ENCODE measurements at regions not wholly inside any gene's neighbourhood (a gene's known extent, or its start where the extent isn't known, plus 50 kb on each side); places are given as distances from the start of the nearest gene placed in this dataset.

DNA sequence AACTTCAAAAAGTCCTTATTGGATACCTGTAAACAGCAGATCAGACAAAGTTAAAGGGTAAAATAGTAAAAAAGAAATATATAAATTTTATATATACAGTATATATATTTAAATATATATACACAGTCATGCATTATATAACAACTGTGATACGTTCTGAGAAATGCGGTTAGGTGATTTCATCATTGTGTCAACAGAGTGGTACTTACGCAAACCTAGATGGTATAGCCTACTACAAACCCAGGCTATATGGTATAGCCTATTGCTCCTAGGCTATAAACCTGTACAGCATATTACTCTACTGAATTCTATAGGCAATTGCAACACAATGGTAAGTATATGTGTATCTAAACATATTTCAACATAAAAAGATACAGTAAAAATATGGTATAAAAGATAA is 222.7 kb downstream of the NUF2 start:
- H3K36me3 Mint-ChIP-seq = no peaks in the 10 kb centered on the region
- DNase-seq = no peak
- POLR2A ChIA-PET (ENCODE audit: partially characterized antibody) = no interaction called here
- H3K27me3 Mint-ChIP-seq = no peaks in the 10 kb centered on the region
- intact Hi-C loops (cut with micrococcal nuclease) = no loop called here
- no peak overlapping the region for H3K27ac Mint-ChIP-seq
- Histone ChIP-seq H3K27ac (ENCODE audit: low read depth, low read length) (no peak overlapping the region), H3K36me3 (ENCODE audit: insufficient read depth, low read length) (no peaks in the 10 kb centered on the region), H3K4me1 (ENCODE audit: insufficient read depth, low read length) (no peaks in the 10 kb centered on the region), H3K27me3 (ENCODE audit: insufficient read depth, low read length) (no peaks in the 10 kb centered on the region), H3K9me3 (ENCODE audit: control insufficient read depth in 1 of 2, low read length in 2 of 2) (no peaks in the 10 kb centered on the region), H3K4me3 (ENCODE audit: low read length in 2 of 2) (no peak overlapping the region)
- H3K9me3 Mint-ChIP-seq = peaks cover 0 to 6% (median 0%) of the 10 kb centered on the region in 8 donors
- no peaks in the 10 kb centered on the region for H3K4me1 Mint-ChIP-seq
- no peak overlapping the region for H3K4me3 Mint-ChIP-seq
- CTCF ChIA-PET (ENCODE audit: partially characterized antibody) = interaction anchor here (0.8 to 1.4 kb wide), 2 partner anchors 9 to 15 kb away, joined by 3 read pairs; no protein-coding TSS in a partner anchor

DNA sequence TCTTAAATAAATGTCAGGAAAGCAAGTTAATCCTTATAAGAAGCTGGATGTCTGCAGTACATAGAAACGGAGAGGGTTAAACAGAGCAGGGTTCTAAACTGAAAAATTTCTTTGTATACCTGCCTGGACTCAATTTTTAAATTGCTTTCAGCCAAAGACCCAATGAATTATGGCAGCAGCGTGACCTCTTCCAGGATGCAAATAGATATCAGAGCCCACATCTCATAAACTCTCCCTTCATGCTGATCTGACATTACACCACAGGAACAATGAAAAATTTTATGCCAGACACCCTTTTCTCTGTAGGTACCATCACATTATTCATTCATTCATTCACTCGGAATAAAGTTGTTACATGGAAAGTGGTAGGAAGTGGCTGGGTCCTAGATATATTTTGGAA is 236.4 kb downstream of the NUF2 start:
- no peak overlapping the region for H3K4me3 Mint-ChIP-seq
- H3K9me3 Mint-ChIP-seq = peaks cover 0 to 3% (median 0%) of the 10 kb centered on the region in 8 donors
- ChIA-PET POLR2A (ENCODE audit: partially characterized antibody) (no interaction called here), CTCF (ENCODE audit: partially characterized antibody) (no interaction called here)
- H3K4me3 ChIP-seq (ENCODE audit: low read length in 2 of 2) = no peak overlapping the region
- H3K4me1 Mint-ChIP-seq = no peaks in the 10 kb centered on the region
- H3K27me3 Mint-ChIP-seq = no peaks in the 10 kb centered on the region
- H3K36me3 ChIP-seq (ENCODE audit: insufficient read depth, low read length) = no peaks in the 10 kb centered on the region
- no peak overlapping the region for H3K27ac Mint-ChIP-seq
- H3K9me3 ChIP-seq (ENCODE audit: control insufficient read depth in 1 of 2, low read length in 2 of 2) = no peaks in the 10 kb centered on the region
- no peak for DNase-seq
- no peak overlapping the region for H3K27ac ChIP-seq (ENCODE audit: low read depth, low read length)
- intact Hi-C loops (cut with micrococcal nuclease) = no loop called here
- H3K36me3 Mint-ChIP-seq = no peaks in the 10 kb centered on the region
- H3K4me1 ChIP-seq (ENCODE audit: insufficient read depth, low read length) = no peaks in the 10 kb centered on the region
- no peaks in the 10 kb centered on the region for H3K27me3 ChIP-seq (ENCODE audit: insufficient read depth, low read length)

DNA sequence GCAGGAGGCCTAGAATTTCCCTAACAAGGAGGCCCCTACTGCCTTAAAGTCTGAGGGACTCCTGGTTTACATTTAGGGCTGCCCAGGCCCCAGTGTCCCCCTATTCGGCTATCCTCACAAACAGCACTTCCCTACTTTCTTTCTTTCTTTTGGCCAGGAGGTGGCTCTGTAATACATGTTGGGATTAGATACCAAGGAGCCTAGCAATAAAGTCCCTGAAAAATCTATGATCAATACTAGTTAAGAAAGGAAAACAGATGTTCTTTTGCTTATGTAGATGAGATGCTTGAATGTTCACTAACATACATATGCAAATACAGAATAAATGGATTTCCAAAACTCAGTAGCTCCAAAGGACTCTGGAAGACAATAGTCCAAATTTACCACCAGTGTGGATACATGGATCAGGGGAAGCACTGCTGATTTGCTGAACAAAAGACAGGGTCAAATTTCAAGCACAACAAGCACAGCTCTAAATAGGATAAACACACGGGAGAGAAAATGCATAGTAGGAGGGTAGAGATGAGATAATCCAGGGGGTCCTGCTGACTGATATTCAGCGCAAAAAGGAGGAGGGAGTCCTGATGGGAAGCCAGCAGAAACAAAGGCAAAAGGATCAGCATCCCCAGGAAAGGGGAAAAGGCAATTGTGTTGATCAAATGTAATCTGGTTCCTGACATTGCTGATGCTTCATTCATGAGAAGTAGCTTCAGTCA is 240.0 kb downstream of the NUF2 start:
- ChIA-PET CTCF (ENCODE audit: partially characterized antibody) (no interaction called here), POLR2A (ENCODE audit: partially characterized antibody) (no interaction called here)
- Histone ChIP-seq H3K9me3 (ENCODE audit: control insufficient read depth in 1 of 2, low read length in 2 of 2) (no peaks in the 10 kb centered on the region), H3K27ac (ENCODE audit: low read depth, low read length) (no peak overlapping the region), H3K4me1 (ENCODE audit: insufficient read depth, low read length) (no peaks in the 10 kb centered on the region), H3K36me3 (ENCODE audit: insufficient read depth, low read length) (no peaks in the 10 kb centered on the region), H3K27me3 (ENCODE audit: insufficient read depth, low read length) (no peaks in the 10 kb centered on the region), H3K4me3 (ENCODE audit: low read length in 2 of 2) (no peak overlapping the region)
- no peaks in the 10 kb centered on the region for H3K36me3 Mint-ChIP-seq
- H3K27ac Mint-ChIP-seq = no peak overlapping the region
- H3K4me1 Mint-ChIP-seq = no peaks in the 10 kb centered on the region
- intact Hi-C loops (cut with micrococcal nuclease) = no loop called here
- H3K9me3 Mint-ChIP-seq = peaks cover 0 to 2% (median 0%) of the 10 kb centered on the region in 8 donors
- DNase-seq = no peak
- no peak overlapping the region for H3K4me3 Mint-ChIP-seq
- no peaks in the 10 kb centered on the region for H3K27me3 Mint-ChIP-seq

DNA sequence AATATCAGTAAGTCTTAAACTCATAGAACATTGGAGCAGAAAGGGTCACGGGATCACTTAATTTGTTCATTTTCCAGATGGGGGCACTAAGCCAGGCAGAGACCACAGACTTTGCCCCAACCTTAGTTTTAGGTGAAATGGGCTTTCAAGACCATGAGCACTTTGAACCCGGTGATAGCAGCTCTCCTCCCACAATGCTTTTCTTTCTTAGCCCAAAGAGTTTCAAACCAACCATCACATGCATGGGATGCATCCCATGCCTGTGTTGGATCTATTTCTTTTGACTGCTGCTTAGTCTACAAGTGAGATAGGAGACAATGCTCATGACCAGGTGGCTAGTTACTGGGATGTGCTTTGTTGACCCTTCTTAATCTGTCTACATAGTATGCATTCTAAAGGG is 240.6 kb downstream of the NUF2 start:
- H3K4me1 Mint-ChIP-seq = no peaks in the 10 kb centered on the region
- CTCF ChIA-PET (ENCODE audit: partially characterized antibody) = no interaction called here
- DNase-seq = no peak

DNA sequence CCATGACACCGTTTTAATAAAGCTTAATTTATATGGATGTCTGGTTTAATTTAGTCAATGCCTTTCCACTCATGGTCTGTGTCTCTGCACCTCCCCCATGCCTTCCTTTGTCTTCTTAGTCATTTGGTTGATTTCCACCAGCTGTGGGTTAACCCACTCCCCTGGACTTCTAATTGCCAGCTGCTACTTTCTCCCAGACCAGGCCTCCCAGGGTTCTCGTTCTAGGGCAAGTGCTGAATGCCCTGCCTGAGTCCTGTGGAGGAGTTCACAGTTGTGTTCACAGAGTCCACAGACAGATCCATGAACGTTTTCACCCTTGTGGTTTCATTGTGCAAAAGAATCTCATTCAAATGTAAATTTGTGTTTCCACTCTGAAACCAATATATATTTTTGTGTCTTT is 243.4 kb downstream of the NUF2 start:
- no peak for DNase-seq
- Mint-ChIP-seq H3K27ac (no peak overlapping the region), H3K9me3 (peaks cover 0 to 2% (median 0%) of the 10 kb centered on the region in 8 donors), H3K4me3 (no peak overlapping the region), H3K27me3 (no peaks in the 10 kb centered on the region), H3K36me3 (no peaks in the 10 kb centered on the region), H3K4me1 (no peaks in the 10 kb centered on the region)
- H3K9me3 ChIP-seq (ENCODE audit: control insufficient read depth in 1 of 2, low read length in 2 of 2) = no peaks in the 10 kb centered on the region
- no peaks in the 10 kb centered on the region for H3K36me3 ChIP-seq (ENCODE audit: insufficient read depth, low read length)
- intact Hi-C loops (cut with micrococcal nuclease) = no loop called here
- no peaks in the 10 kb centered on the region for H3K27me3 ChIP-seq (ENCODE audit: insufficient read depth, low read length)
- no peak overlapping the region for H3K27ac ChIP-seq (ENCODE audit: low read depth, low read length)
- POLR2A ChIA-PET (ENCODE audit: partially characterized antibody) = no interaction called here
- CTCF ChIA-PET (ENCODE audit: partially characterized antibody) = no interaction called here
- no peaks in the 10 kb centered on the region for H3K4me1 ChIP-seq (ENCODE audit: insufficient read depth, low read length)
- H3K4me3 ChIP-seq (ENCODE audit: low read length in 2 of 2) = no peak overlapping the region

More for the DNA sequence above, 240.6 kb downstream of the NUF2 start:
- H3K4me3 Mint-ChIP-seq = no peak overlapping the region
- intact Hi-C loops (cut with micrococcal nuclease) = no loop called here
- H3K4me3 ChIP-seq (ENCODE audit: low read length in 2 of 2) = no peak overlapping the region
- no peak overlapping the region for H3K27ac Mint-ChIP-seq
- no peaks in the 10 kb centered on the region for H3K27me3 ChIP-seq (ENCODE audit: insufficient read depth, low read length)
- H3K9me3 Mint-ChIP-seq = peaks cover 0 to 2% (median 0%) of the 10 kb centered on the region in 8 donors
- POLR2A ChIA-PET (ENCODE audit: partially characterized antibody) = no interaction called here
- H3K4me1 ChIP-seq (ENCODE audit: insufficient read depth, low read length) = no peaks in the 10 kb centered on the region
- H3K27me3 Mint-ChIP-seq = no peaks in the 10 kb centered on the region
- H3K27ac ChIP-seq (ENCODE audit: low read depth, low read length) = no peak overlapping the region
- H3K9me3 ChIP-seq (ENCODE audit: control insufficient read depth in 1 of 2, low read length in 2 of 2) = no peaks in the 10 kb centered on the region
- no peaks in the 10 kb centered on the region for H3K36me3 Mint-ChIP-seq
- H3K36me3 ChIP-seq (ENCODE audit: insufficient read depth, low read length) = no peaks in the 10 kb centered on the region

DNA sequence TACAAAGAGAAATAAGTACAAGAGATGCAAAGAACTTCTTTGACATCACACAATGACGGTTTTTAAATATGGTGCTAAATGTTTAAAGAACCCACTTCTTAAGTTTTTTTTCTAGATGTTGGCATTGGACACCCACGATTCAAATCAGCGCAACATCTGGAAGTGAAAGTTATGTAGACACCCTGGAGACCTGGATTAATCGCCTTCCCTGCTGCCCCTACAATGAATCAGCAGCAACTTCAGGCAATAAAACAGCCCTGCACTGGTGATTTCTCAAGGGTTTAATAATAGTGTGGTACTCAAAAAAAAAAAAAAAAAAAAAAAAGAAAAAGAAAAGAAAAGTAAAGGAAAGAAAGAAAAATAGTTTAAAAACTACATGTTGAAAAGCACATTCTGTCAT is 248.3 kb downstream of the NUF2 start:
- H3K4me3 ChIP-seq (ENCODE audit: low read length in 2 of 2) = no peak overlapping the region

DNA sequence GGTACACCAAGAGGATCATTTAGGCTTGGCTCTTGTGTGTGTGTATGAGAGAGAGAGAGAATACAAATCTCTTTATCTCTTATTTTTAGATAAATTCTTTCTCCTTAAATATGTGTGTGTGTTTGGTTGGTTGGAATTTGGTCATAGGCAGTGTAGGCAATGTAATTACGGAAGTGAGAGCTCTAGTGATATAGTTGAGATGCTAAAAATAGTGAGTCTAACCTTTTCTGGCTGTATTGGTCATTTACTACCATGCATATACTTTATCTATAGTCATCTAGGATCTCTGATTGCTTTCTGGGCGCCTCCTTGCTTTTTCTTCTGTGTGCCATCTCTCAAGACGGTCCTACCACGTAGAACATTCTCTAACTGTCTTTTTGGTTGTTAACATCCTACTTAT is 250.2 kb downstream of the NUF2 start:
- no peak overlapping the region for H3K27ac ChIP-seq (ENCODE audit: low read depth, low read length)
- no peak overlapping the region for H3K4me3 ChIP-seq (ENCODE audit: low read length in 2 of 2)
- H3K9me3 ChIP-seq (ENCODE audit: control insufficient read depth in 1 of 2, low read length in 2 of 2) = no peaks in the 10 kb centered on the region
- ChIA-PET CTCF (ENCODE audit: partially characterized antibody) (no interaction called here), POLR2A (ENCODE audit: partially characterized antibody) (no interaction called here)
- no peaks in the 10 kb centered on the region for H3K4me1 ChIP-seq (ENCODE audit: insufficient read depth, low read length)
- no peaks in the 10 kb centered on the region for H3K4me1 Mint-ChIP-seq
- no peaks in the 10 kb centered on the region for H3K27me3 ChIP-seq (ENCODE audit: insufficient read depth, low read length)
- H3K36me3 ChIP-seq (ENCODE audit: insufficient read depth, low read length) = no peaks in the 10 kb centered on the region
- peaks cover 0 to 3% (median under 1%) of the 10 kb centered on the region in 8 donors for H3K9me3 Mint-ChIP-seq
- no peaks in the 10 kb centered on the region for H3K36me3 Mint-ChIP-seq
- no peak for DNase-seq
- H3K27me3 Mint-ChIP-seq = no peaks in the 10 kb centered on the region
- no peak overlapping the region for H3K4me3 Mint-ChIP-seq
- no peak overlapping the region for H3K27ac Mint-ChIP-seq
- intact Hi-C loops (cut with micrococcal nuclease) = no loop called here

More for the DNA sequence above, 248.3 kb downstream of the NUF2 start:
- Mint-ChIP-seq H3K4me3 (no peak overlapping the region), H3K9me3 (peaks cover 0 to 3% (median under 1%) of the 10 kb centered on the region in 8 donors), H3K27ac (no peak overlapping the region), H3K27me3 (no peaks in the 10 kb centered on the region), H3K36me3 (no peaks in the 10 kb centered on the region), H3K4me1 (no peaks in the 10 kb centered on the region)
- no peaks in the 10 kb centered on the region for H3K9me3 ChIP-seq (ENCODE audit: control insufficient read depth in 1 of 2, low read length in 2 of 2)
- H3K27me3 ChIP-seq (ENCODE audit: insufficient read depth, low read length) = no peaks in the 10 kb centered on the region
- no peaks in the 10 kb centered on the region for H3K4me1 ChIP-seq (ENCODE audit: insufficient read depth, low read length)
- no peak for DNase-seq
- ChIA-PET CTCF (ENCODE audit: partially characterized antibody) (no interaction called here), POLR2A (ENCODE audit: partially characterized antibody) (no interaction called here)
- H3K36me3 ChIP-seq (ENCODE audit: insufficient read depth, low read length) = no peaks in the 10 kb centered on the region
- H3K27ac ChIP-seq (ENCODE audit: low read depth, low read length) = no peak overlapping the region
- intact Hi-C loops (cut with micrococcal nuclease) = no loop called here

DNA sequence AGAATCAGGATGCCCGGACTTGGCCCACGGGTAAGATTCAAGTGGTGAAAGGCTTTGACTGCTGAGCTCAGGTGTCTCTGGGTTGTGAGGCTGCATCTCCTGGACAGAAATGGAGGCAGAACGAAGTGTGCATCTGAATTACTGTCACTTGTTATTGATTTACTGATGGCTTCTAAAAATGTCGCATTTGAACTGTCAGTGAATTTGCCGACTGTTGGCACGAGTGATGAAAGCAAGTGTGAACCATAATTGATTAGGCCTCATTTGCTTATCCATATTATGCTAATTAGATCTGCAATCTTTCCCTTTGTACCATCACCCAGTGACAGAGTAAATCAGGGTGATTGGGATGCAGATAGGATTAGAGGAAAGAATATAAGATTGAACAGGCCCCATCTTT is 252.4 kb downstream of the NUF2 start:
- Histone ChIP-seq H3K36me3 (ENCODE audit: insufficient read depth, low read length) (no peaks in the 10 kb centered on the region), H3K4me1 (ENCODE audit: insufficient read depth, low read length) (no peaks in the 10 kb centered on the region), H3K27ac (ENCODE audit: low read depth, low read length) (no peak overlapping the region), H3K4me3 (ENCODE audit: low read length in 2 of 2) (no peak overlapping the region), H3K27me3 (ENCODE audit: insufficient read depth, low read length) (no peaks in the 10 kb centered on the region), H3K9me3 (ENCODE audit: control insufficient read depth in 1 of 2, low read length in 2 of 2) (no peaks in the 10 kb centered on the region)
- Mint-ChIP-seq H3K4me1 (no peaks in the 10 kb centered on the region), H3K27ac (no peak overlapping the region), H3K4me3 (no peak overlapping the region), H3K9me3 (peaks cover 0 to 3% (median under 1%) of the 10 kb centered on the region in 8 donors), H3K27me3 (no peaks in the 10 kb centered on the region), H3K36me3 (no peaks in the 10 kb centered on the region)
- ChIA-PET POLR2A (ENCODE audit: partially characterized antibody) (no interaction called here), CTCF (ENCODE audit: partially characterized antibody) (no interaction called here)
- intact Hi-C loops (cut with micrococcal nuclease) = no loop called here
- DNase-seq = no peak
